Anterior cingulate cortex (tissue), 58 donors: ENCODE measurements at regions not wholly inside any gene's neighbourhood (a gene's known extent, or its start where the extent isn't known, plus 50 kb on each side); places are given as distances from the start of the nearest gene placed in this dataset.
A peak's percentile ranks its signal among the peaks of the same experiment; 100 is the strongest.

Experiments used
- DNase-seq, 58 donors: peaks; one replicate each; lab custom pipeline; 2025; lab: John Stamatoyannopoulos, UW

- no peak for DNase-seq
These were observed 318.6 kb upstream of the SATB1 start for GRCh38 chr3:18743761-18744160.

DNA sequence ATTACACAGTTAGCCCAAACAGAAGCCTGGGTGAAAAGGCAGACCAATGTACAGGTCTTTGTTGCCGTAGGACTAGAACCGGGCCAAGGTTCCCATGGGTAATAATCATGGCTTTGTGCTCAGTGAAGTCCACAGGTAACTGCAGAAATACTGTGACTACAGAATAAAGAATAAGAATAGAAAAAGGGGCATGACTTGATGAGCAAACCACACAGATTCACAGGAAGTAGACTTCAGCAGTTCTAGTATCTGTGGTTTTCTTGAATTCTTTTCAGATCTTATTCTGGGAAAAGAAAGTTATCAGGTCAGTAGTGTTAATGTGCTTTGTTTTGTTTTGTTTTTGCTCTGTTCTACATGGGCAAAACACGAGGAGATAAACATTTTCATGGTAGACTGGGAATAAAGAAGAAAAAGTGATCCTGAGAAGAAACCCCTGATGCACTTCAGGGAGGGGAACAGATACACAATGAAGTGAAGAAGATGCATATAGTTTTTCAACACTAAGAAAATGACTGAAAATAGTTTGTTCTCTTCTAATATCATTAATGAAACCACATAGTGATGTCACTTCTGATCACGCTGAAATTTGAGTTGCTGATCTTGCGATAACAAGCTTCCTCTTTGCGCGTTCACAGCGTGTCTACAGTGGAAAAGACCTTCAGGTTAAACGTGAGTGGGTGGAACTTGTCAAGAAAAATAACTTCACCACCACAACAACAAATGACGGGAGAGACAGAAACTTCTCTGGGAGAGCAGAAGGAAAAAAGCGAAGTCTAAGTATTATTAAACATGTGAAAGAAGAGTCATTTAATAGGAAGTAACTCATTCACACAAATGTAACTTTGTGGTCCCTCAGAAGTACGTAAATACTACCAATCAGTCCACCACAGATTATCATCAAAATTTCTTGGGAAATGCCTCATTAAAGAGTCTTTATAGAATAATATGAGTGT, 315.8 kb upstream of the SATB1 start:
- DNase-seq: peak in 1 of 58 donors; percentile 2

DNA sequence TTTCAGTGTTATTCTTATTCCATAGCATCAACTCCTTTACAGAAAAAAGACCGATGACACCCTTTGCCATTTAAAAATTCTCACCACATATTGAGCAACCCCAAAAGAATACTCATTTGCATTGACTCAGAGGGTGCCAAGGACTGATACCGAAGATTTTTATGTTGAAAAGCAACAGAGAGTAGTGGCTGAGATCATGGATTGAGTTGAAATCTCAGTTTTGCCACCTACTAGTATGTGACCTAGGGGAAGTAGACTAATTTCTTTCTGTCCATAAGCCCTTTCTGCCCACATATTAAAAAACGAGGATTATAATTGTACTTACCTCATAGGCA, 313.9 kb upstream of the SATB1 start:
- peak in 1 of 58 donors; percentile 5 for DNase-seq

- DNase-seq: no peak
These were observed 313.4 kb upstream of the SATB1 start for GRCh38 chr3:18738393-18739098.

- DNase-seq: no peak
These were observed 309.9 kb upstream of the SATB1 start for GRCh38 chr3:18735005-18735404.

- no peak for DNase-seq
These were observed 309.2 kb upstream of the SATB1 start for GRCh38 chr3:18734309-18734708.

- peak in 3 of 58 donors; percentile 1 to 13 (median 9) for DNase-seq
These were observed 307.3 kb upstream of the SATB1 start for GRCh38 chr3:18732474-18732873.

DNA sequence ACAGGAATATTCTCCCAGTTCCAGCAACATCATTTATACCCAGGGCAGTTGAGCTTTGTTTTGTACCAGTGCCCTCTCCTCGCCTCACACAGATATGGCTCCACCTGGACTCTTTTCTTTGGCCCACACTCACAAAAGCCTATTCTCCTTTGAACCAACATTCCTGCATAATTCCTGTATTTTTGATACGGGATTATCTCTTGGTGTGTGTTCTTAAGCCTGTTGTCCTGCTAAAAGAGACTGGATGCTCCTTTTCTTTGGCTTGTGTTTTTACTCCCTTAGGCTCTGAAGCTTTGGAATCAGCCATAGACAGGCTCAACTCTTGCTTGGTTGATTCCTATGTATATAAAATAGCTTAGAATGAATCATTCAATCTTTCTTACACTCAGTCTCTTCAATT, 305.4 kb upstream of the SATB1 start:
- no peak for DNase-seq

GRCh38 chr3:18729671-18730070, 304.5 kb upstream of the SATB1 start:
- DNase-seq: no peak

DNA sequence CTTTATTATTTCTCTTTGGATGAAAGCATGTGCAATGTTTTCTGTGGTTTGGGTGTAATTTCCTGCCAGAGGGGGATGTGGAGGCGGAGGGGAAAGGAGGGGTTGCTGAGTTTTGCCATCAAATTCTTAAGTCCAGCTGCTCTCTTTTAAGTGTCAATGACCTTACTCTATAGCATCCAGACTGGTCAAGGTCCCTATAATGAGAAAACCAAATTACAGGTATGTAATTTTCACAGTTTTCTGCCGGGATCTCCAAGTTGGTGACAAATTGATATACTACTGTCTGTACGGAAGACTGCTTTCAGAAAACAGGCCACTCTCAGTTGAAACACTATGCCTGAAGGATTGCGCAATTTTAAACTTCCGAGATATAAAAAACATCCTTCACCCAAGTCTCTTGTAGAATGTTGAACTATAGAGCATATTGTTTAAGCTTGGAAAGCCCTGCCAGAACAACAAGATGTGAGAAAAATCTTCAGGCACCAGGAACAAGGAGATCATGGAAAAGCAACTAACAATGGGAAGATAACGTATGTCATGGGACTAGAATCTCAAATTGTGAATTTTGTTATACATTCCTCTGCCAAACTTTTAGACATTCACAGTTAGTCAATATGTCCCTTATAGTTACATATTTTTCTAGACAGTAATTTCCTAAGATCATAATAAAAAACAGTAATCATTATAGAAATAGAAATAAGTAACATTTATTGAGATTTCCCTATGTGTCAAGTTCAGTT, 300.7 kb upstream of the SATB1 start:
- no peak for DNase-seq

GRCh38 chr3:18724456-18724855, 299.3 kb upstream of the SATB1 start:
- DNase-seq: no peak

- no peak for DNase-seq
These were observed 298.2 kb upstream of the SATB1 start for GRCh38 chr3:18723206-18723810.

- no peak for DNase-seq
These were observed 295.4 kb upstream of the SATB1 start for GRCh38 chr3:18720543-18720942.

- DNase-seq: no peak
These were observed 292.5 kb upstream of the SATB1 start for GRCh38 chr3:18717598-18717997.

DNA sequence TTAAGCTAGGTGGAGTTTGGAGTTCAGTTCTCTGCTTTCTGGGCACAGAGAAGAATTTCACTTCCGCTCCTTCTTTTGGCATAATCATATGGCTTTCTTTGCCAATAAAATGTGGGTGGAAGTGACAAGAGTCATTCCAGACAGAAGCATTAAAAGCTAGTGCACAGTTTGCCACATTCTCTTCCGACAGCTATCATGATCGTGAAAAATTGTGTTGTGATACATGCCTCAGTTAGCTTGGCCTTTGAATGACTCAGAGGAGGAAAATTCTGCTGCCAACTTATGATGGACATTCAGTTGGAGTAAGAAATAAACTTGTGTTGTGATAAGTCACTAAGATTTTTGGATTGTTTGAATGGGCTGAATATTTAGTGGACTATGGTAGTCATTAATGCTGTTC, 291.7 kb upstream of the SATB1 start:
- DNase-seq: peak in 1 of 58 donors; percentile 22

DNA sequence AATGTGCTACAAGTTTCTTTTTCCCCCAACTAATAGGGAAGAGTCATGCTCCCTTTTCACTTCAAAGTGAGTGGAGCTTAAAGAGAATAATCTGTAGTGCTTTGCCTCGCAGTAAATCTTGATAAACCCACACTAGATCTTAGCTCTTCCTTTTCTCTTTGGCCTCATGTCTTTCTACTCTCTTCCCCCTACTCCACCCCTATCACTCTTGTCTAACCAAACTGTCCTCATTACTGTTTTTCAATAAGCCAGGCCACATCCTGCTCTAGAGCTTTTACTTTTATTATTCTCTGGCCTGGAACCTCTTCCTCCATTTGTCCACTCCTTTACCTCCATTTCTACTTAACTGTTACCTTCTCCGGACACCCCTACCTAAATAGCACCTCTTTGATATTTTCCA, 291.0 kb upstream of the SATB1 start:
- no peak for DNase-seq

- no peak for DNase-seq
These were observed 290.1 kb upstream of the SATB1 start for GRCh38 chr3:18715208-18715607.

DNA sequence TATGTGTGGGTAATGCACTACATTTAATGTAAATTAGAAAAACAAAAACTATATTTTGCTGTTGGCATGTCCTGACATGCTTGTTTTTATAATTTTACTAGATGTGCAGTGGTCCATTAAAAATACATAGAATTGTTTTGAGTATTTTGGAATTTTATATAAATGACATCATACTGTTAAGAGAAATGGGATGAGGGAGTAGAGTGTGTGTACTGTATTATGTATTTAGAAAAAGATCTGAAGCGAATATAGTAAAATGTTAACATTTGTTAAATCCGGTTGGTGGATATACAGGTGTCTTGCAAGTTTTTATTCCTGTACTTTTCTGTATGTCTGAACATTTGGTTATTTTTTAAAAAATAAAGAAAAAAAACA, 288.4 kb upstream of the SATB1 start:
- no peak for DNase-seq

GRCh38 chr3:18712713-18713576, 287.8 kb upstream of the SATB1 start:
- no peak for DNase-seq

DNA sequence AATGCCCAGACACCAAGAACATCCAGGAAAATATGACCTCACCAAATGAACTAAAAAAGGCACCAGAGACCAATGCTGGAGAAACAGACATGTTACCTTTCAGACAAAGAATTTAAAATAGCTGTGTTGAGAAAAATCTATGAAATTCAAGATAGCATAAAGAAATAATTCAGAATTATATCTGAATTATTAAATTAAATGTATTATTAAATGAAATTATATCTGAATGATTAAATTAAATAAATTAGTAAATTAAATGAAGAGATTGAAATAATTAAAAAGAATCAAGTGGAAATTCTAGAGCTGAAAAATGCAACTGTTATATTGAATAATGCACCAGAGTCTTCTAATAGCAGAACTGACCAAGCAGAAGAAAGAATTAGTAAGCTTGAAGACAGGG, 279.2 kb upstream of the SATB1 start:
- no peak for DNase-seq
